Central memory CD8-positive, alpha-beta T cell (primary cell): ENCODE measurements at regions not wholly inside any gene's neighbourhood (a gene's known extent, or its start where the extent isn't known, plus 50 kb on each side); places are given as distances from the start of the nearest gene placed in this dataset.

ENCODE experiments used
- ATAC-seq: fragments of 150-1000 bp; cut with Tn5 transposase; replicated peaks from 2 replicates; pipeline ENCODE4 v1.10.0; 2022; ENCODE audit warnings: mild to moderate bottlenecking, moderate FRiP score, moderate number of reproducible peaks; ENCODE audit not compliant: poor library complexity, severe bottlenecking; ENCODE audit errors: extremely low read depth
- DNase-seq, 2 donors: peaks; one replicate each; pipeline ENCODE4 v3.0.0; 2021; ENCODE audit warnings: low spot score in 2 of 2
- H3K27ac Mint-ChIP-seq: one replicate; pipeline ENCODE4 v1.8.0; 2022; ENCODE audit warnings: low read depth, mild to moderate bottlenecking, moderate library complexity, mixed read lengths
- H3K27me3 Mint-ChIP-seq: one replicate; pipeline ENCODE4 v1.8.0; 2022; ENCODE audit warnings: mixed read lengths
- H3K36me3 Mint-ChIP-seq: one replicate; pipeline ENCODE4 v1.8.0; 2022; ENCODE audit warnings: mild to moderate bottlenecking, moderate library complexity, mixed read lengths; ENCODE audit not compliant: insufficient read depth
- H3K4me1 Mint-ChIP-seq: one replicate; pipeline ENCODE4 v1.8.0; 2022; ENCODE audit warnings: mixed read lengths
- H3K4me3 Mint-ChIP-seq: one replicate; pipeline ENCODE4 v1.8.0; 2022; ENCODE audit warnings: mild to moderate bottlenecking, moderate library complexity, mixed read lengths
- H3K9me3 Mint-ChIP-seq: one replicate; pipeline ENCODE4 v1.8.0; 2022; ENCODE audit warnings: mixed read lengths

DNA sequence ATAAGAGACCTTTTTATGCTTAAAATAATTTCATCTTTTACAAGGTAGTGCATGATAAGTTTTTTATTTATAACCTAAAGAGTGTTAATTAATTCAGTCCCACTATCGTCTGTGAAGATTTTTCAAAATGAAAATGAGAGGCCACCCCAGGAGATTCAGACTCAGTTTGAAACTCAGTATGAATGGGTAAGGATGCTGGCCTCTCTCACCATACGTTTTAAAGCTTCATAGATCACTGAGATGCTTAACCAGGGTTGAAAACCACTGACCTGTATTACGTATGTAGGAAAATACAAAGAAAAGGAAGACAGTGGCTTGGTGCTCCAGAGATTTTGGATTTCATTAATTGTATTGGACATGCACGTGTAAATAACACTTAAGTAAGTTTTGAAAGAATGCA is 278.7 kb downstream of the FSIP2 start:
- Mint-ChIP-seq H3K4me3 (no peak overlapping the region), H3K4me1 (no peaks in the 10 kb centered on the region), H3K27ac (no peak overlapping the region), H3K9me3 (no peaks in the 10 kb centered on the region), H3K27me3 (no peaks in the 10 kb centered on the region), H3K36me3 (no peaks in the 10 kb centered on the region)
- no peak for DNase-seq
- no peak for ATAC-seq

DNA sequence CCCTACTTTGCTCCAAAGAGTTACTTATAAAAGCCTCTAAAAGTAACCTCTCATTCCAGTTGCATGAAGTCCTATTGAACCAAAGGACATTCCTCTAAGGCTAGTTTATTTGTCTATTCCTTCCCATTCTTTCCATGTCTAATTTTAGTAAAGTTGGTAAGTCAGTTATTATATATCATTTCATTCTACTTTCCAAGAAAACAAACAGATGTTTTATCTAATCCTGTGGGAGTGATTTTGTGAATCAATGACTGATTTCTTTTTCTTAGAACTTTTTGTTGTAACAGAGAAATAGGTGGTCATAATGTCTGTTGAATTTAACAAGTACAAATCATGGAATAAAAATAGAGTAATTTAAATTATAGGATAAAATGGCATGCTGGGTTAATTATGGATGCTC is 286.3 kb downstream of the FSIP2 start:
- Mint-ChIP-seq H3K4me3 (no peak overlapping the region), H3K36me3 (no peaks in the 10 kb centered on the region), H3K9me3 (peaks cover 6% of the 10 kb centered on the region), H3K27me3 (no peaks in the 10 kb centered on the region), H3K27ac (no peak overlapping the region), H3K4me1 (no peaks in the 10 kb centered on the region)
- DNase-seq = no peak
- no peak for ATAC-seq

GRCh38 chr2:186027922-186028321 is 289.3 kb downstream of the FSIP2 start:
- no peaks in the 10 kb centered on the region for H3K4me1 Mint-ChIP-seq
- H3K36me3 Mint-ChIP-seq = no peaks in the 10 kb centered on the region
- peaks cover under 1% of the 10 kb centered on the region for H3K9me3 Mint-ChIP-seq
- no peak overlapping the region for H3K27ac Mint-ChIP-seq
- H3K27me3 Mint-ChIP-seq = no peaks in the 10 kb centered on the region
- DNase-seq (no peak), ATAC-seq (no peak)
- no peak overlapping the region for H3K4me3 Mint-ChIP-seq

DNA sequence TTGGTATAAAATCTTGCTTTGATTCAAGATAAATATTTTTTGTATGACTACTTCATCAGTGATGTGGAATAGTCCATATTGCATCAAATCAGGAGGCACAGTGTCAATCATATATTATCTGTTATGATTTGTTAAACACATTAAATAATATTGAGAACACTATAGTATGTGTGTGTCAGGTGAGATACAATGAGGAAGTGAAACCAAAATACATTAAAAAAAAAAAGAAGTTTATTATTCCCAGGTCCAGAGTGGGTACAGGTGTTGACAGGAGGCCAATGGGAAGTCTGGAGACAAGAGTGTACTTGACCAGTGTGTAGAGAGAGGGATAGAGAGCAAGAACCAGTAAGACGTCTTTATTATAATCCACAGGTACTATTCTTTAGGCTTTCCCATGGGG is 292.6 kb downstream of the FSIP2 start:
- H3K4me1 Mint-ChIP-seq = no peaks in the 10 kb centered on the region
- DNase-seq (no peak), ATAC-seq (no peak)
- no peaks in the 10 kb centered on the region for H3K9me3 Mint-ChIP-seq
- H3K27ac Mint-ChIP-seq = no peak overlapping the region
- H3K4me3 Mint-ChIP-seq = no peak overlapping the region
- H3K27me3 Mint-ChIP-seq = no peaks in the 10 kb centered on the region
- no peaks in the 10 kb centered on the region for H3K36me3 Mint-ChIP-seq

GRCh38 chr2:186032102-186032738 is 293.6 kb downstream of the FSIP2 start:
- Mint-ChIP-seq H3K9me3 (no peaks in the 10 kb centered on the region), H3K36me3 (no peaks in the 10 kb centered on the region), H3K4me1 (no peaks in the 10 kb centered on the region), H3K27ac (no peak overlapping the region), H3K27me3 (no peaks in the 10 kb centered on the region), H3K4me3 (no peak overlapping the region)
- ATAC-seq = no peak
- DNase-seq = no peak

- Mint-ChIP-seq H3K9me3 (no peaks in the 10 kb centered on the region), H3K4me1 (no peaks in the 10 kb centered on the region), H3K27me3 (no peaks in the 10 kb centered on the region), H3K36me3 (no peaks in the 10 kb centered on the region), H3K27ac (no peak overlapping the region), H3K4me3 (no peak overlapping the region)
- DNase-seq (no peak), ATAC-seq (no peak)
Measured at GRCh38 chr2:186032930-186033329, 294.3 kb downstream of the FSIP2 start.

- no peak for DNase-seq
- no peak for ATAC-seq
- Mint-ChIP-seq H3K4me1 (no peaks in the 10 kb centered on the region), H3K9me3 (no peaks in the 10 kb centered on the region), H3K27me3 (no peaks in the 10 kb centered on the region), H3K27ac (no peak overlapping the region), H3K4me3 (no peak overlapping the region), H3K36me3 (no peaks in the 10 kb centered on the region)
Measured at GRCh38 chr2:186033541-186033940, 294.9 kb downstream of the FSIP2 start.

DNA sequence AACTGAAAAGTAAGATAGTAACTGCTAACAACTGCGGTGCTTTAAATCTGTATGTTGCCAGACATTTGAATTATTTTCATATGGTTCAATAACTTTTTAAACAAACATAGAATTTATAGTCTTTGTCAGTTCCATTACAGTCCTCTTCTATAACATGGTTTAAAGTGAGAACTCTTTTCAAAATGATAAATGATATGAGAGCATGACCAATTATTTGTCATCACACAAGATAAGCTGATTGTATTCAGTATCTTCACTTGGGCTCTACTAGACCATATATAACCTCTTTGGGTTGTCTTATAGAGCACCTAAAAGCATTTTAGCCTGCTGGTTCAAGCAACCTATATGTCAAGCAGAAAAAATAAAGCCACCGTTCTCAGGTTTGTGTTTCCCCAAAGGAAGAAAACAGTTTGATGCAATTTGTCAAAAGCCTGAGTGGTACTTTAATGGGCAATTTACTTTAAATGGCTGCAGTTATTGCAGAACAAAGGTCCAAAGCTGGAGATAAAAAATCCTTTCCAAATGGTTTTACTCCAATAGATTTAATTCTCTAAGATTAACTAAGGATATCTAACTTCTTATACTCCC is 298.4 kb downstream of the FSIP2 start:
- Mint-ChIP-seq H3K4me3 (no peak overlapping the region), H3K9me3 (no peaks in the 10 kb centered on the region), H3K4me1 (no peaks in the 10 kb centered on the region), H3K27me3 (no peaks in the 10 kb centered on the region), H3K27ac (no peak overlapping the region), H3K36me3 (no peaks in the 10 kb centered on the region)
- DNase-seq = no peak
- ATAC-seq = no peak

GRCh38 chr2:186042207-186043028 is 303.8 kb downstream of the FSIP2 start:
- no peak for ATAC-seq
- H3K9me3 Mint-ChIP-seq = no peaks in the 10 kb centered on the region
- H3K27ac Mint-ChIP-seq = no peak overlapping the region
- H3K4me1 Mint-ChIP-seq = no peaks in the 10 kb centered on the region
- H3K36me3 Mint-ChIP-seq = no peaks in the 10 kb centered on the region
- DNase-seq = no peak
- no peak overlapping the region for H3K4me3 Mint-ChIP-seq
- no peaks in the 10 kb centered on the region for H3K27me3 Mint-ChIP-seq

- ATAC-seq = no peak
- H3K27me3 Mint-ChIP-seq = no peaks in the 10 kb centered on the region
- no peaks in the 10 kb centered on the region for H3K9me3 Mint-ChIP-seq
- DNase-seq = no peak
- no peaks in the 10 kb centered on the region for H3K4me1 Mint-ChIP-seq
- H3K36me3 Mint-ChIP-seq = no peaks in the 10 kb centered on the region
- no peak overlapping the region for H3K27ac Mint-ChIP-seq
- H3K4me3 Mint-ChIP-seq = no peak overlapping the region
Measured at GRCh38 chr2:186044761-186045160, 306.2 kb downstream of the FSIP2 start.

- no peaks in the 10 kb centered on the region for H3K36me3 Mint-ChIP-seq
- H3K27me3 Mint-ChIP-seq = no peaks in the 10 kb centered on the region
- DNase-seq = no peak
- H3K4me3 Mint-ChIP-seq = no peak overlapping the region
- H3K4me1 Mint-ChIP-seq = no peaks in the 10 kb centered on the region
- H3K27ac Mint-ChIP-seq = no peak overlapping the region
- no peaks in the 10 kb centered on the region for H3K9me3 Mint-ChIP-seq
- ATAC-seq = no peak
Measured at GRCh38 chr2:186052930-186053329, 314.3 kb downstream of the FSIP2 start.

- Mint-ChIP-seq H3K9me3 (no peaks in the 10 kb centered on the region), H3K4me1 (no peaks in the 10 kb centered on the region), H3K27ac (no peak overlapping the region), H3K27me3 (no peaks in the 10 kb centered on the region), H3K36me3 (peaks cover 2% of the 10 kb centered on the region), H3K4me3 (no peak overlapping the region)
- DNase-seq (no peak), ATAC-seq (no peak)
Measured at GRCh38 chr2:186058614-186059013, 320.0 kb downstream of the FSIP2 start.

DNA sequence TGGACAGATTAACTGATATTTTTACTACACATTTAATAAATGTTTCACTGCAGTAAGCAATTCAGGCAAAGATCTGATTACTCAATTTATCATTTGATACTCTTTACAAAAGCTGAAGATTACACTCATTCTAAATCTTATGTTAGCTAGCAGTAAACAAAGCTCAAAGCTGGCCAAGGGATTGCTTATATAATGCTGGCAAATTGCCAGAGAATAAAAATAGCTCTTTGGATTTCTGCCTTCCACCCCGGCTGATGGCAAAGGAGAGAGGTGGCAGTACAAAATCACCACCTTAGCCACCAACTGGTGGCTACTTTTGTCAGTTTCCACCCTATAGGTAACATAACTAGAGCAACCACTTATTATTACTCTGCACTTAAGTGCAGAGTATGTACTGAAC is 320.5 kb downstream of the FSIP2 start:
- H3K4me3 Mint-ChIP-seq = no peak overlapping the region
- peaks cover 2% of the 10 kb centered on the region for H3K36me3 Mint-ChIP-seq
- H3K27me3 Mint-ChIP-seq = no peaks in the 10 kb centered on the region
- H3K4me1 Mint-ChIP-seq = no peaks in the 10 kb centered on the region
- H3K9me3 Mint-ChIP-seq = no peaks in the 10 kb centered on the region
- no peak for ATAC-seq
- no peak for DNase-seq
- H3K27ac Mint-ChIP-seq = no peak overlapping the region
